ENCODE measurements at regions not wholly inside any gene's neighbourhood (a gene's known extent, or its start where the extent isn't known, plus 50 kb on each side); places are given as distances from the start of the nearest gene placed in this dataset.

DNA sequence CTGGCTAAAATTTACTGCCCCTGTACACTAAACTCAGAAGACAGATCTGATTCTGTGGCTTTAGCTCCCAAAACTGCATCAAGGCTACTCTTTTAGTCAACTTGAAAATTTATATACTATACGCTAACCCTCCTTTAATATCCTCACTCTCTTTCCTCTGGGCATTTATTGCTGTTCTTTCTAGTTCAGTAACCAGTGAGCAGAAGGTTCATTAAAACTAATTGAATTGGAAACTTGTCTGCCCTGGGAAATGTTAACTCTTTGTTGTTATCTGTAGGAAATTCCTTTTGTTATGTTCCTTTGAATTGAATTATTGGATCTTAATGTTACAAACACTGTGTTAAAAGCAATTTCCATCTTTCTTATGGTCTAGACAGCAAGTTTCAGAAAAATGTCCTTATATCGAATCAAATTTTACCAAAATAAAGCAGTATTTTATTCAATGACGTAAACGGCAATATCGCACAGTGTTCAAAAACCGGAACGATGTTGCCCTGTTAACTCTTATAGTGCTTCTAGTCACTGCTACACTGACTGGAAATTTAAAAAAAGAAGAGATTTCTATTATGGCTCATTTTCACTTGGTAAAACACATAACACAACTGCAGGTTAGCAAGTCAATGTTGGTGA lies 168.3 kb downstream of the NR4A2 start:
- no peak for DNase-seq (ENCODE audit: low read depth)

DNA sequence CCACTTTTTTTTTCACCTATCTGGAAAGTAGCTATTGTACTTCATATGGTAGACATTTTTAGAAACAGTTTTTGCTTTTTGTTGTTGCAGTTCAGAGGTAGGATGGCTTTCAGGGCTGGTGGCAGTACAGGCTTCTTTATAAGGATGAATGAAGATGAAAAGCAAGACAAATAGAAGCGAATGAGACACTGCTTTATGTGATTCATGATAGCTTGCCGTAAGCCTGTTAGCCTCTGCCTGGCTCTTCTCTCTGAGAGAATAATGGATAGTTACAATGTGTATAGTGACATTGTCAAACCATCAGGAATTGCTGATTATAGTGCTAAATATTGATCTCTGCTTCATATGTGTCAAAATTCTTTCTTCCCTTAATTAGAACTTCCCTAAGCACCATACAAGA lies 173.7 kb downstream of the NR4A2 start:
- no peak for DNase-seq (ENCODE audit: low read depth)

DNA sequence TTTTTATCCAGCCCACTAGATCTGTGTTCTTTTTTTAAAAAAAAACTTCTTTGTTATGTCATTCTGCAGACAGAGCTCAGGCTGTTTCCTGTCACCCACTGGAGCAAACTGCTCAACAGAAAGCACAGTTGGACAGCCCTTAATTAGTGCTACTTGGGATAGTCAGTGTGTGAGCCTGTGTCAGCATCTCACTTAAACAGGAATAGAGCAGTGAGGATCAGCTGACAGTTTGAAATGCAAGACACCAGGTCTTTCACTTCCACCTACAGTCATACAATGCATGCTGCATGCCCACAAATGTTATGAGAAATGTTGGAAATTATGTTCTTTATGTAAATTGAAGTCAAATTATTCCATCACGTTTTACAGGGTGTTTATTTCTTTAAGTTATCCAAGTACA lies 174.9 kb downstream of the NR4A2 start:
- no peak for DNase-seq (ENCODE audit: low read depth)

DNA sequence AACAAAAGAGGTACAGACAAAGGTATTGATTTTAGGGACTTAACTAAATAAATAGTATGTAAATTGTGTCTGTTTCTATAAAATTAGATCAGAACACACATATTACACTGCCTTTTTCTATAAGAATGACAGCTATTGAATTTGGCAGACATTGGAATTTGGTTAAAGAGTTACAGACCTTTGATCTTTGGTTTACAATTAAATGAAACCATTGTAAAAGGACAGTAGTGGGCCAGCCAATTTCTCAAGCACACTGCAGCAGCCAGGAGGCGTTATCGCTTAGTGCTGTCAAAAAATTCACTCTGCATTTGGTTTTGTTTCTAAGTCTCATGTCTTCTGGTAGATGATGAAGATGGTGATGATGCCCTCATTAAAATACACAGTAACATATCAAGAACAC lies 175.9 kb downstream of the NR4A2 start:
- no peak for DNase-seq (ENCODE audit: low read depth)

DNA sequence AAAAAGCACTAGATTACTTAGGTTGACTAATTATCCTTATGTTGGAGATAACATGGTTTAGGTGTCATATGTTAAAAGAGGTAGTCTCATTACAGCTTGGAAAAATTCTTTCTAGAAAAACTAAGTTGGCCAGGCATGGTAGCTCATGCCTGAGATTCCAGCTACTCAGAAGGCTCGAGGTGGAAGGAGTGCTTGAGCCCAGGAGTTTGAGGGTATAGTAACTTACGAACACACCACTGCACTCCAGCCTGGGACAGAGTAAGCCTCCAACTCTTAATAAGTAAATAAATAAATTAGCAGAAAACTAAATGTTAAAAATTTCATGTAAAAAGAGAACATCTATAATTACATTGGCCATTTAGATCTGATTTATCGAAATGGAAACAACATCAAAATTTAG lies 177.2 kb downstream of the NR4A2 start:
- no peak for DNase-seq (ENCODE audit: low read depth)

DNA sequence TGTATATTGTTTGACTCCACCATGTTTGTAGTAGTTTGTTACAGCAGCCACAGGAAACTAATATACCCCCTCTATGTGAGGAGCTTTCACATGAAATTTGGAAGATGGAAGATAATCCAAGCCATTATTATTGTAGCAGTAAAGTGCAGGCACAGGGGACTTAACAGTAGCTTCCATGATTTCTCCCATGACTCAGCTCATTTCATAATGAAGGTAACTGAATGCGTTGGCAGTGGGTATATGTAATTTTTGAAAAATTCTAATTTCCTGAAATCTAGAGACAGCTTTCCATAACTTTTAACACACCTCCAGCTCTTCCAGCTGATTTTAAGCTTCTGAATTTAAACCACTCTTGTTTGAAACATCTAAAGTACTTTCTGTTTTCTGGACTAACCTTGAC lies 181.2 kb downstream of the NR4A2 start:
- no peak for DNase-seq (ENCODE audit: low read depth)

DNA sequence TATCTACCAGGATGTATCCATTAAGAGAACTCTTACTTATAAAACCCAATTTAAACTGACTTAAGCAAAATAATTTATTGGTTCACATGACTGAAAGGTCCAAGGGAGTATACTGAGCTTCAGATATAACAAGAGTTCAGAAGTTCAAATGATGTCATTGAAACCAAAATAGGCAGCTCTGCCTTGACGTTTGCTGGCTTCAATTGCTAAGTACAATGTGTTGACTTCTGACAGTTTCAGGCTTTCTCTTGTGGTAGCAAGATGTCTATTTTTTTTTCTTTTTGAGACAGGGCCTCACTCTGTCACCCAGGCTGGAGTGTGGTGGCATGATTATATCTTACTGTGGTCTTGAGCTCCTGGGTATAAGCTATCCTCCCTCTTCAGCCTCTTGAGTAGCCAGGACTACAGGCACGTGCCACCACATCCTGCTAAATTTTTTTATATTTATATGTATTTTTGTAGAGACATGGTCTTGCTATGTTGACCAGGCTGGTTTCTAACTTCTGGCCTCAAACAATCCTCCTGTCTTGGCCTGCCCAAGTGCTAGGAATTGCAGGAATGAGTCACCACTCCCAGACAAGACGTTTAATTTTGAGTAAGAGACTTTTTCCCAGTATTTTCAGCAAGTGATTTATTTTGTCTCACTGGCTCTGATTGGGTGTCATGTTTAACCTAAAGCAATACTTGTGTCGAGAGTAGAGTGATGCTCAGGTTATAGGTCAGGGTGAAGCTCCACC lies 184.8 kb downstream of the NR4A2 start:
- peak; percentile 4 for DNase-seq (ENCODE audit: low read depth)

DNA sequence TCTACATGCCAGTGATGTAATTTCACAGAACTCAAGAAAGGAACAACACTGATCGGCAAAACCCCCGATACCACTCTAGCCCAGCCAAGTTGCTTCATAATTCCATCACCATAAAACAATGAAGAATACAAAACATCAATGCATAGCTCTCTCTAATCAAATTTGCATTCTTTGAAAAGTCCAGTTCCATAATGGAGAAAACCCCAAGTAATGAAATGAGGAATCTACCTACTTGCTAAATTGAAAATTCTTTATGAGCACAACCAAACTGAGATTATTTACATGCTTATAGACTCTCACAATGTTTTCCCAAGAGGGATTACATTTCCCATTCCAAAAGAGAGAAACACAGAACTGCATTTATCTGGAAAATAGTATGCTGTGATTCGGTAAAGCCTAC lies 186.5 kb downstream of the NR4A2 start:
- DNase-seq (ENCODE audit: low read depth): no peak

DNA sequence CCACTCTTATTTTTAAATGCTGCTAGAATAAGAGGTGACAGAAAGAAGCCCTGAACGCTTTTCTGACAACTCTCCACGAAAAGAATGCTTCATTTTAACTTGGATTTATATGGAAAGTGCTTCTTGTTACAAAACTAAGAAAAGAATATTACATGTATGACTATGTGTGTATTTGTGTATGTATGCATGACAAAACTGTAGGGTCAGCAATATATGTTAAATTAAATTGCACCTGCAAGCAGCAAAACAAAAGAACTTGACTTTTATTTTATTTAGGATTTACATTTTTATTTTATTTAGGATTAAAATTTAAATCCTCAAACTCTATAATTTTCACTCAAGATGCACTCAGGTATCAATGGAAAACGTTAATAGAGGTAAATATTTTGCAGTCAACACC lies 187.1 kb downstream of the NR4A2 start:
- no peak for DNase-seq (ENCODE audit: low read depth)

DNA sequence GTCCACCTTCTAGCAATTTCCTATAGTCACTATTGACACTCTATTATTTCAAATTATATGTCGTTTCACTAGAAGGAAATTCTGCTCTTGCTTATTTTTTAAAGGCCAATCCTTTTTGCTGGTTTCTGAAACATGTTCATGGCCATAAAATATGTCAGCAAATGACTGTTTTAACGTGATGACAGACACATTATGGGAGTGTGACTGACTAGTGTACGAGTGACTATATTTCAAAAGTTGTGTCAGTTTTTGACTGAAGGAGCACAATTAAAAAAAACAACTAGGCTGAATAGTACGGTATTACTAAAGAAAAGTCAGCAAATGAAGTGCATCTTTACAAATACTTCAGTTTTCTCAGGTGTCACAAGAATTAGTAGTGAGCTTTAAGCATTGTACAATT lies 196.0 kb downstream of the NR4A2 start:
- DNase-seq (ENCODE audit: low read depth): no peak

DNA sequence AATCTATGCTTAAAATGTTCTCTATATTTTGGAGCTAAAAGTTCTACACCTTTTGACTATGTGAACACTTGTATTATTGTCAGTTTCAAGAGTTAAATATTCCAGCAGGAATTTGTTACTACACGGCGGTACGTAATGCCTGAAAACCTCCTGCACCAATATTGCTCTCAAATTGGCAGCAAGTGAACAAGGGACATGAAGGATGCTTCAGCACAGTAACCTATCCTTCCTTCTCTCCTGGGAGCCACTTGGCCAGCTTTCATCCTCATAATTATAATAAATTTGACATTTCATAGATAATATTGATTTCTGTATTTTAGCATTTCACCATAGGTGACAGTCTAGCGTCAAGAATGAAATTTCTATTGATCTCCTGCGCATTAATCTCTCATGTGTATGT lies 197.6 kb downstream of the NR4A2 start:
- DNase-seq (ENCODE audit: low read depth): no peak

DNA sequence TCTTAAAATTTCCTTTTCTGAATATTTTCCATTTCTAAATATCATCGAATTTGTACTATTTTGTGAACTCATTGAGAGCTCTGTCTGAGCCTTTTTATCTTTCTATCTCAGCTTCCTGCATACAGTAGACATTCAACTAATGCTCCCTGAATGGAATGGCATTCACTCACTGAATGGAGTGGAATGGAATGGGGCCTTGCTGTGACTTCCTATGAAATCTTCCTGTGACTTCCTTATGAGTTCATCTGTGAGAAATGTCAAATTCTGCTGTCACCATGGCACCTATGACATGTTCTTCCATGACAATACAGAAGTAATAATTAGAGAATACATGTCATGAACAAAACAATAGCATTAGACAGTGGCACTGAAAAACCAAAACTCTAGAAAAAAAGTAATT lies 199.6 kb downstream of the NR4A2 start:
- no peak for DNase-seq (ENCODE audit: low read depth)

DNA sequence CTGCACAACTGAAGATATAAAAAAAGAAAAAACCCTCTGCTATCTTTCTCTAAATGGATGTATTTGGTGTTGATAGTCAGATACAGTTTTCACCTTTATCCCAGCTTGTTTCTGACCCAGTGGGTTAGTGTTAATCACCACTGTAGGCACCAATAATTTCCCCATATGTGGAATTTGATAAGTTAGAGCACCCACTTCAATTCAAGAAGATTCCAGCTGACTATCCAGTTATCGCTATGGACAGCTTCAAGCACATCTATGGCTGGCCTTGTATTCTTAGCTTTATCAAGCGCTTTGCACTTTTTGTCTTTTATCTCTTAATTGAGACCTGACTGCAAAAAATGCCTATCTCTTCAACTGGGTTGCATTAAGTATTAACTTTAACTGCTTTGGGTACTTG lies 200.4 kb downstream of the NR4A2 start:
- no peak for DNase-seq (ENCODE audit: low read depth)

DNA sequence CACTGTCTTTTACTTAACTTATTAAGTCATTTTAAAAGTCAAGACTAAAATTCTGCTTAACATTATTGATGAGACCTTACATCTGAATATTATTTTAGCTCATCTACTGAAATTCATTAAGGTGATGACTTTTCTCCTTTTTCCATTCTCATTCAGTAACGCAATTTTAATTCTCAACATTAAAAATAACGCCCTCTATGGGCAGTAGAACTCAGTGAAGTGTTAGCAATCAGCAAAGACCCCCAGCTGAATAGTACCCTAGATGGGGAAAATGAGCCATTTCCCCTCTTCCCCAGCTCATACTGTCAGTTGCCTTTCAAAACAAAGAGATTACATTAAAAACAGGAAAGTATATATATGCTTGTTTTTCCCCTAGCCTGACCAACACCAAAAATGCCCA lies 203.3 kb downstream of the NR4A2 start:
- no peak for DNase-seq (ENCODE audit: low read depth)

DNA sequence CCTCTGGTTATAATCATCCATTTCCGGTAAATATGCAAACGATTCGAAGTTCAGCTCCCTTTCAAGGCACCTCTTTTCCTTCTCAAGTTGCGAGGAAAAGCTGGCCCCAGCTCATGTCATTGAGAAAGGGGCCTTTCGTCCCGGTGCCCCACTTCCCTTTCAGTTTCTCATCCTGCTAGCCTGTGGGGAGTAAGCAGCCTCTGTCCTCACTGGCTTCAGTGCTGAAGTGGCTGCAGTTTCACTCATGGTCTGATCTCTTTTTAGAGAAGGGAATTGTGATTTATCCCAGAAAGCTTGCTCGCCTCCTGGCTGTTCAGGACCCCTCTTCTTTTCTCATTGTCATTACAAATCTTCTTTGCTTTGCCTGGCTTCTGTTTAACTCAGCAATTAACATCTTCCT lies 207.5 kb downstream of the NR4A2 start:
- no peak for DNase-seq (ENCODE audit: low read depth)

DNA sequence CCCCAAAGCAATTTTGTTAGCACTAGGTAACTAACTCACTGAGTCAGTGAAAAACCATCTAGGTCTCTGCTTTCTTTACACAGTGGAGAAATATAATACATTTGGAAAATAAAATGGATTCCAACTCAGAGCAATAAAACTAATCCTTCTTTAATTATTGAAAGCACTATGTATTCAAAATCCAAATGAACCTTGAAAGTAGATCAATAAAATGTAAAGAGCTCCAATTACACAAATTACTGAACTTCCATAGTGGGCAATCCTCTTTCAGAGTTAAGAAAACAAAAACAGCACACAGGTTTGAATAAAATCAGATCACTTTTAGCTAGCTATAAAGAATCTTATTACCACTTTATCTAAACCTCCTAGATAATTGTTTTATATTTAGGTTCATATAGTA lies 208.1 kb downstream of the NR4A2 start:
- no peak for DNase-seq (ENCODE audit: low read depth)

DNA sequence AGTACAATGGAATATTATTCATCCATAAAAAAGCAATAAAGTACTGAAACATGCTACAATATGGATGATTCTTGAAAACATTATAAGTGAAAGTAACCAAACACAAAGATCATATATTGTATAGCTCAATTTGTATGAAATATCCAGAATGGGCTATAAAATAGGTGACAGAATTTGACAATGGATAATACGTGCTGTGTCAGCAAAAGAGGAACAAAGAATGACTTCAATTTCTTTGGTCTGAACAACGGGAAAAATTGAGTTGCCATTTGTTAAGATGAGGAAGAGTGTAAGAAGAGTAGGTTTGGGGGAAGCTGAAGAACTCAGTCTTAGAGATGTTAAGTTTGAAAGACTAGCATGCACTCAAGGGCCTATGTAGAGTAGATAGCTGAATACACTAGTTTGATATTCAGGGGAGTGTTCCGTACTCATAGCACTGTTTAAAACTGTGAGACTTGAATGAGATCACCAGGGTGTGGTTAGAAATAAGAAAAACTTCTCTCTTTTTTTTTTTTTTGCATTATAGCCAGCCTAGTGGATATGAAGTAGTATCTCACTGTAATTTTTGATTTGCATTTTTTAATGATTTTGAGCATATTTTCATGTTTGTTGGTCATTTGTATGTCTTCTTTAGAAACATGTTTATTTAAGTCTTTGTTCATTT lies 213.6 kb downstream of the NR4A2 start:
- no peak for DNase-seq (ENCODE audit: low read depth)

DNA sequence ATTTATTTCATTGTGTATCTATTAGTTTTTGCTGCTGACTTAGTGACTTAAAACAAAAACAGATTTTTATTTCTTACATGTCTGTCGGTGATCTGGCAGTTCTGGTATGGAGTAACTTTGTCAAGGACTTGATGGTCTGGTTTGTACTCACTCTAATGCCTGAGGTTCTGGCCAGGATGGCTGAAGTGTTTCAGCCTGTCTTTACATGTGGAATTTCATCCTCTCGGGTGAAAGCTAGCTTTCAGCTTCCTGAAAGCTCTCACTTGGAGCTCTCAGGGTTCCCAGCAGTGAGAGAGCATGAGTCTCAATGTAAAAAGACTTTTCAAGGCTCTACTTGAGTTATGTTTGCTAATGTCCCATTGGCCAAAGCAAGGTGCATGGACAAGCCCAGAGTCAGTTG lies 216.4 kb downstream of the NR4A2 start:
- DNase-seq (ENCODE audit: low read depth): no peak

DNA sequence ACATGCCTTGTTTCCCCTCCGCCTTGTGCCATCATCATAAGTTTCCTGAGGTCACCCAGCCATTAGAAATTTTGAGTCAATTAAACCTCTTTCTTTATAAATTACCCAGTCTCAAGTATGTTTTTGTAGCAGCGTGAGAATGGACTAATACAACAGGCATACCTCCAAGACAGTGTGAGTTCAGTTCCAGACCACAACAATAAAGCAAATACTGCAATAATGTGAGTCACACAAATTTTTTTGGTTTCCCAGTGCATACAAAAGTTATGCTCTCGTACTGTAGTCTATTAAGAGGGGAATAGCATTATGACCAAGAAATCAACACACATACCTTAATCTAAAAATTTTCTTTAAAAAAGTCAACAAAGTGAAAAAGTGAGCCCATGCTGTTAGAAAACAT lies 217.2 kb downstream of the NR4A2 start:
- DNase-seq (ENCODE audit: low read depth): peak; percentile 6

DNA sequence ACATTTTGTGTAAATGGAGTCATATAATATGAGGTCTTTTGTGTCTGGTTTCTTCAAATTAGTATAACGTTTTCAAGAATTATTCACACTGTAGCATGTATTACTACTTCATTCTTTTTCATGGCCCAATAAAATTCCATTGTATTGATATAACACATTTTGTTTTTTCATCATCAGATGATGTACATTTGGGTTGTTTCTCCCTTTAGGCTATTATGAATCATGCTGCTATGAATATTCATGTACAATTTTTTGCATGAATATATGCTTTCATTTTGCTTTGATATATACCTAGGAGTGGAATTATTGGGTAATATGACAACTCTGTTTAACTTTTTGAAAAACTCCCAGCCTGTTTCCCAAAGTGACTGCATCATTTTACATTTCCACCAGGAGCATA lies 220.2 kb downstream of the NR4A2 start:
- DNase-seq (ENCODE audit: low read depth): no peak

DNA sequence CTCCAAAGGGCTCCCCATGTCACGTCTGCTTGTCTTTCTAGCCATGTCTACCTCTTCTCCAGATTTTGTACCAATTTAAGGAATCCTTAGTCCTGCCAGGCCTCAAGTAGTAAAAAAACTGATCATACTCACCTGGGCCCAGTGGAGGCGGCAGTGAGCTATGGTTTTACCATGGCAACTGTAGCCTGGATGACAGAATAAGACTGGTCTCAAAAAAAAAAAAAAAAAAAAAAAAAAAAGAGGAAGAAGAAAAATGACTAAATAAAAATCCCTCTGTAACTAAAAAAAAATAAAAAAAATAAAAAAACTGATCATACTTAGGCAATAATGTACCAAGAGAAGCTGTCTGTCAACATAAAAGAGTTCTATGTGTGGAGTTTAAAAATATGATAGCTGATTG lies 221.6 kb downstream of the NR4A2 start:
- DNase-seq (ENCODE audit: low read depth): no peak

DNA sequence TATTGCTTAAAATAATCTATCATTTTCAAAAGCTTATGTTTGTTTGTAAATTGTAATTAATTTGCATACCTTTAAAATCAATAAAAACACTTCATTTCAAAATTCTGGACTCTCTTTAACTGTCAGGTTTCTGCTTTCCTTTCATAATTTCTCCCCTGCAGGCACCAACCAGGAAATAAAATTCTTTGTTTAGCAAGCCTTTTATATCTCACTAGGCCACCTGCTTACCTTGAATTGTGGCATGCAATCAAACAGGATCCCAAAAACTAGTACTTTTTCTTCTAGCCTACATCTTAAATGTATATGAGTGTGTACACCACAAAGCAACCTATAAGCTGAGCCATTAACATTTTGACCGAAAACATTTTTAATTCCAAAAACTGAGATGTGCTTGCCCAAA lies 233.1 kb downstream of the NR4A2 start:
- no peak for DNase-seq (ENCODE audit: low read depth)

DNA sequence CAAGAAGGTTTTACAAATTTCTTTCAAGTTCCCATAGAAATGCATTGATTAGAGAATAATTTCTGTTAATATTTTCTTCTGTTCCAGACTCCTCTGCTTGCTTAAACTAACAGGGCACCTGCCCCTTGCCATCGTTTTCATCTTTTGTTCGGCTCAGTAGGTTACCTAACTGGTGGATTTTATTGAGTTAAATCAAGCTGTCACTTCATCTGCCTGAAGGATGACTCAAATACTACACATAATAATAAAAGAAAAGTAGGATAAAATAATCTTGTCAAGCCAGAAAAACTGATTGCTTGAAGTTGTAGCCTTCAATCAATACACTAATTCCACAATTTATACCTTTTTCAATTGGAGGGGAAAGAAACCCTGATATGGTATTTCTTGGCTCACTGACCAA lies 234.0 kb downstream of the NR4A2 start:
- DNase-seq (ENCODE audit: low read depth): no peak

DNA sequence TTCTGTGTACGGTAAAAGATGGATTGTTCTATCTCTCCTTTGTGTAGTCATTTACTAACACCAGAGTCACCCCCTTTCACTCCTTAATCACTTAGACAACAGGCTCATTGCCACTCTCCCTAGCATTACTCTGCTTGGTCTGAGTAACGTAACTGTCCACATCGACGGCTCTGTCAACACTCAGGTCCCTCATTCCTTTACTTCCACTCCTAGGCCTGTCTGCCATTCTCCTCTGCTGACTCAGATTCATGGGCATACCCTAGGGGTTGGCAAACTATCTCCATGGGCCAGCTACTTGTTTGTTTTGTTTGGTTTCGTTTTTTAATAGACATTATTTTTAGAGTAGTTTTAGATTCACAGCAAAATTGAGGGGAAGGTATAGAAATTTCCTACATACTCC lies 243.9 kb downstream of the NR4A2 start:
- DNase-seq (ENCODE audit: low read depth): no peak
